ENCODE measurements at regions not wholly inside any gene's neighbourhood (a gene's known extent, or its start where the extent isn't known, plus 50 kb on each side); places are given as distances from the start of the nearest gene placed in this dataset.

GRCh38 chr20:4082406-4083097 lies 66.1 kb upstream of the SMOX start:
- DNase-seq = peak; percentile 67

GRCh38 chr20:4081421-4081820 lies 66.1 kb upstream of the RNF24 start:
- Histone ChIP-seq H3K36me3 (replicated peaks) (no peaks in the 10 kb centered on the region), H3K27ac (no peak overlapping the region), H3K4me3 (ENCODE audit: low read depth, low read length) (no peak overlapping the region), H3K27me3 (replicated peaks) (no peaks in the 10 kb centered on the region)
- in situ Hi-C loops (cut with HindIII; ENCODE audit: low pct_ligation_motif_present, low sequenced_read_pairs) = loop anchor here (25.0 kb wide), 1 partner anchor 169 kb away; no protein-coding TSS in a partner anchor
- no peak for TF ChIP-seq CTCF (IDR thresholded peaks at IDR 0.05; ENCODE audit: low read depth, low read length, missing control alignments)
- DNase-seq = no peak

More at GRCh38 chr20:4082406-4083097, 66.1 kb upstream of the SMOX start:
- no peak for TF ChIP-seq CTCF (IDR thresholded peaks at IDR 0.05; ENCODE audit: low read depth, low read length, missing control alignments)
- Histone ChIP-seq H3K27me3 (replicated peaks) (no peaks in the 10 kb centered on the region), H3K36me3 (replicated peaks) (no peaks in the 10 kb centered on the region), H3K27ac (peak overlapping the region; percentile 92), H3K4me3 (ENCODE audit: low read depth, low read length) (peak overlapping the region; percentile 18)
- in situ Hi-C loops (cut with HindIII; ENCODE audit: low pct_ligation_motif_present, low sequenced_read_pairs) = loop anchor here (25.0 kb wide), 1 partner anchor 170 kb away; no protein-coding TSS in a partner anchor

GRCh38 chr20:4076671-4077070 lies 61.3 kb upstream of the RNF24 start:
- Histone ChIP-seq H3K36me3 (replicated peaks) (no peaks in the 10 kb centered on the region), H3K27me3 (replicated peaks) (no peaks in the 10 kb centered on the region), H3K27ac (no peak overlapping the region), H3K4me3 (ENCODE audit: low read depth, low read length) (no peak overlapping the region)
- DNase-seq = peak; percentile 57
- in situ Hi-C loops (cut with HindIII; ENCODE audit: low pct_ligation_motif_present, low sequenced_read_pairs) = loop anchor here (25.0 kb wide), 1 partner anchor 164 kb away; no protein-coding TSS in a partner anchor
- TF ChIP-seq CTCF (IDR thresholded peaks at IDR 0.05; ENCODE audit: low read depth, low read length, missing control alignments) = no peak

GRCh38 chr20:4076033-4076432 lies 60.7 kb upstream of the RNF24 start:
- no peak overlapping the region for H3K4me3 ChIP-seq (ENCODE audit: low read depth, low read length)
- DNase-seq = no peak
- no peak for TF ChIP-seq CTCF (IDR thresholded peaks at IDR 0.05; ENCODE audit: low read depth, low read length, missing control alignments)
- H3K36me3 ChIP-seq (replicated peaks) = no peaks in the 10 kb centered on the region
- H3K27me3 ChIP-seq (replicated peaks) = no peaks in the 10 kb centered on the region
- in situ Hi-C loops (cut with HindIII; ENCODE audit: low pct_ligation_motif_present, low sequenced_read_pairs) = loop anchor here (25.0 kb wide), 1 partner anchor 164 kb away; no protein-coding TSS in a partner anchor
- H3K27ac ChIP-seq = no peak overlapping the region

- Histone ChIP-seq H3K4me3 (ENCODE audit: low read depth, low read length) (no peak overlapping the region), H3K27ac (no peak overlapping the region), H3K27me3 (replicated peaks) (no peaks in the 10 kb centered on the region), H3K36me3 (replicated peaks) (no peaks in the 10 kb centered on the region)
- no peak for TF ChIP-seq CTCF (IDR thresholded peaks at IDR 0.05; ENCODE audit: low read depth, low read length, missing control alignments)
- in situ Hi-C loops (cut with HindIII; ENCODE audit: low pct_ligation_motif_present, low sequenced_read_pairs) = loop anchor here (25.0 kb wide), 1 partner anchor 163 kb away; no protein-coding TSS in a partner anchor
- DNase-seq = no peak
Observed at GRCh38 chr20:4074877-4075455, 59.6 kb upstream of the RNF24 start.

Measured in brain microvascular endothelial cell (primary cell).